ENCODE measurements at regions not wholly inside any gene's neighbourhood (a gene's known extent, or its start where the extent isn't known, plus 50 kb on each side); places are given as distances from the start of the nearest gene placed in this dataset.

DNA sequence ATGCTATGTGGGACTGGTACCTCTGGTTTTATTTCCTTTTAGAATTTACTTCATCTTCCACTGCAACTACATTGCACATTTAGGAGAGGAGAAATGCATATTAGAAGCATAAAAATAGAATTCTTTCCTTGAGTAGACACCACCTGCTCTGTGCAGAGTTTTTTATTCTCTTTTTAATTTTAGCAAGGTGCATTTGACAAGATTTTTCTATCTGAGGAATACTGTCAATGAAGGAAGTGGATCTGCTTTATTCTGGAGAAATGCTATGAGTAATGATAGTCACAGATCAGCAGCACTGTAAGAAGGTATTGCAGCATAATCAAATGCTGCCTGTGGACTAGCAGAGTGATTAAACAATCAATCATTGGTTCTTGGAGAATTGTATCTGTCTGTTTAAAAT is 1038.3 kb downstream of the RAPGEF2 start:
- H3K4me3 ChIP-seq (ENCODE audit: low read length), result no peak overlapping the region
- no peak overlapping the region for H3K9ac ChIP-seq (ENCODE audit: low read depth, low read length)
- H3K27ac ChIP-seq (ENCODE audit: low read length), result no peak overlapping the region

DNA sequence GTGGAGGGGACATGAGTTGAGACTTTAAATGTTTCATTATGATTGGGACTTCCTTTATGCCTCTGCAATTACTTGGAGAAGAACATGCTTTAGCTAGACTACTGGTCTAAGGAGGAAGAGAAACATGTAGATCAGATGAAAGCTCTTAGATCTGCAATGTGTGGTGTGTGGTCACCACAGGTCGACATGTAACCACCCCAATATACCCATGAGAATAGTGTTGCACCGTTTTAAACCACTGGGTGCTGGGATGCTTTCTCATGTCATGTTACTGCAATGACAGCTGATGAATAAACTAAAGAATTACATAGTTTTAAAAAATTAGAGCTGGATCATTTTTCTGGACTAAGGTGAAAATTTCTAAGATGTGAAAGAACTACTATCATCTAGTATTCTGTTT is 1039.7 kb downstream of the RAPGEF2 start:
- no peak overlapping the region for H3K27ac ChIP-seq (ENCODE audit: low read length)
- no peaks in the 10 kb centered on the region for H3K36me3 ChIP-seq (ENCODE audit: insufficient read depth, low read depth, low read length)
- no peak overlapping the region for H3K9ac ChIP-seq (ENCODE audit: low read depth, low read length)

More for the DNA sequence above, 1038.3 kb downstream of the RAPGEF2 start:
- H3K27me3 ChIP-seq (ENCODE audit: insufficient read depth, low read length), result no peaks in the 10 kb centered on the region
- no peaks in the 10 kb centered on the region for H3K9me3 ChIP-seq (ENCODE audit: insufficient read depth, low read depth, low read length)
- H3K4me1 ChIP-seq (ENCODE audit: insufficient read depth, low read length), result peaks cover 16% of the 10 kb centered on the region; the same call in 1 of the 2 replicates
- H3K36me3 ChIP-seq (ENCODE audit: insufficient read depth, low read depth, low read length), result no peaks in the 10 kb centered on the region

DNA sequence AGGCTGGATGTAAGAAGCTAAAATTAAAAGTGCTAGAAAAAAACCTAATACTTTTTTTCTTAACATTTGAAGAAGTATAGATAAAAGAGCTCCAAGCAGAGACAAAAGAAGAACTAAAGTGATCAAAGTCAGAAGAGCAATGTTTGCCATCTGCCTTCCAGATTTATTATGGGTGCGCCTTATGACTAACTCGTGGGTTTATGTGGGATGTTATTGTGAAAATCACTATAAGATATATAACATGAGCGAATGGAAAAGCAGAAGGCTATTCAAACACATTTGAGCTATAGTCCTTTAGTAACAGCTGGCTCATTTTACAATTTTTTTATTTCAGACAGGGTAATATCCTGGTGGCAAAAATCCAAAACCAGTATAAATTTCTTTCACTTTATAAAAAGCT is 1040.7 kb downstream of the RAPGEF2 start:
- peaks cover 16% of the 10 kb centered on the region; the same call in 1 of the 2 replicates for H3K4me1 ChIP-seq (ENCODE audit: insufficient read depth, low read length)
- H3K27ac ChIP-seq (ENCODE audit: low read length), result no peak overlapping the region
- no peaks in the 10 kb centered on the region for H3K27me3 ChIP-seq (ENCODE audit: insufficient read depth, low read length)

More for the DNA sequence above, 1039.7 kb downstream of the RAPGEF2 start:
- Histone ChIP-seq H3K9me3 (ENCODE audit: insufficient read depth, low read depth, low read length) (no peaks in the 10 kb centered on the region), H3K27me3 (ENCODE audit: insufficient read depth, low read length) (no peaks in the 10 kb centered on the region), H3K4me1 (ENCODE audit: insufficient read depth, low read length) (peaks cover 16% of the 10 kb centered on the region; the same call in 1 of the 2 replicates), H3K4me3 (ENCODE audit: low read length) (no peak overlapping the region)

DNA sequence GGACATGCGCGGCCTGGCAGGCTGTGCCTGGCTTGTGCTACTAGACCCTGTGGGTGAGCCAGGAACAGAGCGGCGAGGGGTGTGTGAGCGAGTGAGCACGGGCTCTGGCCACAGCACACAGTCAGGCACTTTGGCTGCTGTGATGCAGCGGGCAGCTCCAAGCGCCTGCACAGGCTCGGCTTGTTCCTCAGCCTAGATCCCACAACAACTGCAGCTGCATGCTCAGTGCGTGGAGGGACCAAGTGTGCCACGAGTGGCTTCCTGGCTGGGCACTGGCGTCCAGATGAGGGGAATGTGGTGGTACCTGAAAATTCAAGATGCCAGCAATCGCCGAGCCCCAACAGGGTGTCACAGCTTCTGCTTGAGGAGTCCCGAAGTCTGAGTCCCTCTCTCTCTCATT is 1056.6 kb downstream of the RAPGEF2 start:
- H3K9me3 ChIP-seq (ENCODE audit: insufficient read depth, low read depth, low read length), result peaks cover 24% of the 10 kb centered on the region
- H3K36me3 ChIP-seq (ENCODE audit: insufficient read depth, low read depth, low read length), result no peaks in the 10 kb centered on the region
- no peak overlapping the region for H3K27ac ChIP-seq (ENCODE audit: low read length)
- H3K4me1 ChIP-seq (ENCODE audit: insufficient read depth, low read length), result no peaks in the 10 kb centered on the region
- H3K9ac ChIP-seq (ENCODE audit: low read depth, low read length), result no peak overlapping the region
- no peak overlapping the region for H3K4me3 ChIP-seq (ENCODE audit: low read length)
- H3K27me3 ChIP-seq (ENCODE audit: insufficient read depth, low read length), result no peaks in the 10 kb centered on the region

More for the DNA sequence above, 1040.7 kb downstream of the RAPGEF2 start:
- Histone ChIP-seq H3K9me3 (ENCODE audit: insufficient read depth, low read depth, low read length) (no peaks in the 10 kb centered on the region), H3K4me3 (ENCODE audit: low read length) (no peak overlapping the region), H3K36me3 (ENCODE audit: insufficient read depth, low read depth, low read length) (no peaks in the 10 kb centered on the region), H3K9ac (ENCODE audit: low read depth, low read length) (no peak overlapping the region)

DNA sequence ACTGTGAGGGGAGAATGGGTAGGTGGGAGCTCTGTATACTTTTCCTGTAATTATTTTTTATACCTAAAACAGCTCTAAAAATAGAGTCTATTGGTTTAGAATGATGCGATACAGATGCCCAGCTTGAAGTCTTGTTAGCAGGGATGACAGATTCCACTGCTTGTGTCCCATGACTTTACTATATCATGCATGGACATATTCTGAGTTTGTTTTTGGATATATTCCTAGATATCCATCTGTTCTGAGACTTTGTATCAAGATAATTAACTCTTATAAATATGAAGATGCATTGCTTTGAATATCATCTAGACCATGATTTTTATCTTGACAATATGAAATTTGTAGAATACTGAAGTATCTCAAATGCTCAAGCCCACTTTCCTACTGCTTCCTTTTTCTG is 1058.1 kb downstream of the RAPGEF2 start:
- no peak overlapping the region for H3K4me3 ChIP-seq (ENCODE audit: low read length)
- H3K36me3 ChIP-seq (ENCODE audit: insufficient read depth, low read depth, low read length), result no peaks in the 10 kb centered on the region
- H3K27me3 ChIP-seq (ENCODE audit: insufficient read depth, low read length), result no peaks in the 10 kb centered on the region
- H3K9me3 ChIP-seq (ENCODE audit: insufficient read depth, low read depth, low read length), result peaks cover 24% of the 10 kb centered on the region
- no peak overlapping the region for H3K9ac ChIP-seq (ENCODE audit: low read depth, low read length)
- H3K4me1 ChIP-seq (ENCODE audit: insufficient read depth, low read length), result no peaks in the 10 kb centered on the region
- no peak overlapping the region for H3K27ac ChIP-seq (ENCODE audit: low read length)

DNA sequence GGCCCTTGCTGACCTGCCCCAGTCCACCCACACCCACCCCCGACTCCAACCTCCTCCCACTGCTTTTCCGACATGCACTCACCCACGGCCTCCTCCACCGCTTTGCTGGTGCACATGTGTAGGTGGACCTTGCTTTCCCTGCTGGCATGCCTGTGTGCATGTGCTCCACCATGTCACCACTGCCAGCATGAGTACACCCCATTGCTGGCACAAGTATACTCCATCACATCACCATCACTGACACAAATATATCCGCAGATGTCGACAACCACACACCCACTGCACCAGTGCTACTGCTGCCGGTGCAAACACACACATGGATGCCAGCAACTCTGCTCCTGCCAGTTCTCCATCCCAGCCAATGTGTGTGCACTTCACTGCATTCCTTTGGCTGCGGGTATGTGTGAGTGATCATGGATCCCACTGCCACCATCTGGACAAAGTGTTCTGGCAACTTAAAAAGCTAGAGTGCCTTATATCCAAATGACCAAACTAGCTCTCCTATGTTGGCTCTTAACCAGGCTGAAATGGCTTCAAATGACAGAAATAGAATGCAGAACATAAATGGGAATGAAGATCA is 1072.3 kb downstream of the RAPGEF2 start:
- Histone ChIP-seq H3K27ac (ENCODE audit: low read length) (no peak overlapping the region), H3K36me3 (ENCODE audit: insufficient read depth, low read depth, low read length) (no peaks in the 10 kb centered on the region), H3K9me3 (ENCODE audit: insufficient read depth, low read depth, low read length) (0 out of 2 replicates have a peak, but pooled peaks cover 6% of the 10 kb centered on the region), H3K4me3 (ENCODE audit: low read length) (no peak overlapping the region), H3K9ac (ENCODE audit: low read depth, low read length) (no peak overlapping the region), H3K27me3 (ENCODE audit: insufficient read depth, low read length) (no peaks in the 10 kb centered on the region), H3K4me1 (ENCODE audit: insufficient read depth, low read length) (no peaks in the 10 kb centered on the region)

DNA sequence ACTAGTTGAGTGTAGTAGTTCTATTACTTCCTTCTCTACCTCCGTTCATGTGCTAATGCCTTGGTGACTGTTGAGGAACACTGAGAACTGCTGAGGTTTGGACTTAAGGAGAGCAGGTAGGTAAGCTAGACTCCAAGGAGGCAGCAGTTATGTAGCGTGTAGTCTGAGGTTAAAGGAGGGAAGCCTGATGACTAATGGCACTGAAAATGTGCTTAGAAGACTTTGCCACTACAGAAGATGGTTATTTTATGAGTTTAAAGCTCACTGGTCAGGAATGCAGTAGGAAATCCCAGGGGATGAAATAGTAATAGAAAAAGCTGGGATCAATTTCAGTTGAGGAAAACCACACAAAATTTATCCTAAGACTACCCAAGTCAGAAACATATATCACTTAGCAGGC is 1077.3 kb downstream of the RAPGEF2 start:
- no peaks in the 10 kb centered on the region for H3K4me1 ChIP-seq (ENCODE audit: insufficient read depth, low read length)
- no peak overlapping the region for H3K27ac ChIP-seq (ENCODE audit: low read length)
- H3K9me3 ChIP-seq (ENCODE audit: insufficient read depth, low read depth, low read length), result no peaks in the 10 kb centered on the region
- no peaks in the 10 kb centered on the region for H3K36me3 ChIP-seq (ENCODE audit: insufficient read depth, low read depth, low read length)
- no peak overlapping the region for H3K4me3 ChIP-seq (ENCODE audit: low read length)
- H3K9ac ChIP-seq (ENCODE audit: low read depth, low read length), result no peak overlapping the region
- no peaks in the 10 kb centered on the region for H3K27me3 ChIP-seq (ENCODE audit: insufficient read depth, low read length)

DNA sequence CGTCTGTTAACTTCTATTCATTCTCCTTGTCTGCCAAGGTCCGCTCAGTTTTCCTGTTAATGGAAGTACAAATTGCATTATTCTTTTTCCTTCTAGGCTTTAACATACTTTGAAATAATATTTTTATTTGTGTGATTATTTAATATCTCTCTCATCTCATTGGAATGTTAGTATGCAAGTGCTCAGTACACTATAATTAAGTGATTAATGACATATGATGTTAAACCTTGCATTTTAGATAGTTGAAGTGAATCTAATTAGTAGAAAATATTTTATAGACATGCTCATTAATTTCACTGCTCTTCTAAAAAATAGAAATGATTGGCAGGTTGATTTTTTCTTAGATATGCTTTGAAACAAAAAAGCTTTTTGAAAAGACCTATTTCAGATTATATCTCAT is 1079.8 kb downstream of the RAPGEF2 start:
- no peaks in the 10 kb centered on the region for H3K4me1 ChIP-seq (ENCODE audit: insufficient read depth, low read length)
- no peak overlapping the region for H3K27ac ChIP-seq (ENCODE audit: low read length)
- no peaks in the 10 kb centered on the region for H3K36me3 ChIP-seq (ENCODE audit: insufficient read depth, low read depth, low read length)
- H3K27me3 ChIP-seq (ENCODE audit: insufficient read depth, low read length), result no peaks in the 10 kb centered on the region
- H3K9ac ChIP-seq (ENCODE audit: low read depth, low read length), result no peak overlapping the region
- no peaks in the 10 kb centered on the region for H3K9me3 ChIP-seq (ENCODE audit: insufficient read depth, low read depth, low read length)
- H3K4me3 ChIP-seq (ENCODE audit: low read length), result no peak overlapping the region

DNA sequence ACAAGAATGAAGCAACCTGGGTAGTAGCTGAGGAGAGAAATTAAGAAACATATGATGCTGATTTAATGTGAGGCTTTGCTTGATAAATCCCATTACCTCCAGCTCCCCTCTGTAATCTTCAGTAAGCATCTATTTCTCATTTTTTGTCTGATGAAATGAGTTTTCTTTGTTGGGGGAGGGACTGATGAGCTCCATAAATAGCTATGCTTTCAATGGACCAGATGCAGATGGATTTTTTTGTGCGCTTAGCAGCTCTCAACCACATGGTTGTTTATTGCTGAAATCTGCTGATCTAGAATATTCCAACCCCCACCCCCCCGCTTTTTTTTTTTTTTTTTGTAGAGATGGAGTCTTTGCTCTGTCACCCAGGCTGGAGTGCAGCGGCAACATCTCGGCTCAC is 1082.0 kb downstream of the RAPGEF2 start:
- H3K4me1 ChIP-seq (ENCODE audit: insufficient read depth, low read length), result no peaks in the 10 kb centered on the region
- H3K36me3 ChIP-seq (ENCODE audit: insufficient read depth, low read depth, low read length), result no peaks in the 10 kb centered on the region
- no peaks in the 10 kb centered on the region for H3K9me3 ChIP-seq (ENCODE audit: insufficient read depth, low read depth, low read length)
- no peak overlapping the region for H3K9ac ChIP-seq (ENCODE audit: low read depth, low read length)
- H3K27me3 ChIP-seq (ENCODE audit: insufficient read depth, low read length), result no peaks in the 10 kb centered on the region
- H3K27ac ChIP-seq (ENCODE audit: low read length), result no peak overlapping the region
- no peak overlapping the region for H3K4me3 ChIP-seq (ENCODE audit: low read length)

DNA sequence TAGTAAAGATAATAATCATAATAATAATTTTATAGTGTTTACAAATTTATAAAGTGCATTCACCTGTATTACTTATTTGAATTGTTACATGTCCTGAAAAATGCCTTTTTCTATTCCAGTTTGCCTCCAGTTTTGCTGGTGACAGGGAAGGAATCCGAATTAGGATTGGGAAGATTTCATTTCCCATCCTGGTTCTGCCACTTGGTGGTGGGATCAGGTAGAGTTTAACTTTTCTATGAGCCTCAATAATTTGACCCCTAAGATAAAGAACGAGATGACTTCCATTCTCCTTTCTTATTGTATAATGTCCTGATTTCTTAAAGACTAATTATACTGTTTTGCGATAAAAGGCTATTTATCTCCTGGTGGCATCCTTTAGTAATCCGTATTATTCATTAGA is 1090.9 kb downstream of the RAPGEF2 start:
- Histone ChIP-seq H3K9me3 (ENCODE audit: insufficient read depth, low read depth, low read length) (no peaks in the 10 kb centered on the region), H3K4me1 (ENCODE audit: insufficient read depth, low read length) (no peaks in the 10 kb centered on the region), H3K27ac (ENCODE audit: low read length) (no peak overlapping the region), H3K4me3 (ENCODE audit: low read length) (no peak overlapping the region), H3K27me3 (ENCODE audit: insufficient read depth, low read length) (no peaks in the 10 kb centered on the region), H3K9ac (ENCODE audit: low read depth, low read length) (no peak overlapping the region), H3K36me3 (ENCODE audit: insufficient read depth, low read depth, low read length) (no peaks in the 10 kb centered on the region)

DNA sequence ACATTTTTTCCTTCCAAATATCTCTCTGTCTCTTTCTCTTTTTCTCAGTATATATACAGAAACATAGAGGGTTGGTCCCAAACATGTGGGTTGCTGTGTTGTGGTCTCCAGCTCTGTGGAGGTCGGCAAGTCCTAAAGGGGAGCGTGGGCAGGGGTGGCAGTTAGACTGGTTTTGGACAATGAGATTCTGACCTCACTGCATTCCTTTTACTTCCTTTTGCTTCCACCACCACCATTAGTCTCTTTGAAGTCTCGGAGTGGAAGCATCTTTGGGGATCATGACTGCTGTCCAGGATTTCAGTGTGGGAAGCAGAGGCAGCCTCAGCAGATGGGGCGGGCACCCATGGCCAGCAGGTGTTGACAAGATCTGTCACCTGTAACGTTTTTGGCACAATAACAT is 1091.8 kb downstream of the RAPGEF2 start:
- peaks cover 2% of the 10 kb centered on the region; the same call in 1 of the 2 replicates for H3K9me3 ChIP-seq (ENCODE audit: insufficient read depth, low read depth, low read length)
- H3K4me3 ChIP-seq (ENCODE audit: low read length), result no peak overlapping the region
- H3K9ac ChIP-seq (ENCODE audit: low read depth, low read length), result no peak overlapping the region
- no peaks in the 10 kb centered on the region for H3K27me3 ChIP-seq (ENCODE audit: insufficient read depth, low read length)
- no peaks in the 10 kb centered on the region for H3K4me1 ChIP-seq (ENCODE audit: insufficient read depth, low read length)
- H3K36me3 ChIP-seq (ENCODE audit: insufficient read depth, low read depth, low read length), result no peaks in the 10 kb centered on the region
- no peak overlapping the region for H3K27ac ChIP-seq (ENCODE audit: low read length)

DNA sequence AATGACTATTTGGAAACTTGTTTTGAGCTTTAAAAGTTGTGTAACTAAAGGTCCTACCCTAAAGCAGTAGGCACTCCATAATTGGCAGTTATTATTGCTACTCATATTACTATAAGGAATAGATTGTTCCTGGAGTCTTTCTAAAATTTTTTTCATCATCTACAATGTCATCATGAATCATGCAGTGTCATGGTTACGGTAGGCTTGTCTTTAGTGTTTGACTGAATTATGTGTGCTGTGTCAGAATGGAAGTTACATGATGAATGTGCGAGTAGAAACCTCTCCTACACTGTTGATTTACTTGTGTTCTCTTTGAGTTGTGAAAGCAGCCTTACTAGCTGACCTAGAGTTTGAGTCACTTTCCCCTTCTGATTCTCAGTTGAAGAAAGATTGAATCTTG is 1099.9 kb downstream of the RAPGEF2 start:
- no peak overlapping the region for H3K9ac ChIP-seq (ENCODE audit: low read depth, low read length)
- H3K27ac ChIP-seq (ENCODE audit: low read length), result no peak overlapping the region
- H3K36me3 ChIP-seq (ENCODE audit: insufficient read depth, low read depth, low read length), result no peaks in the 10 kb centered on the region
- H3K4me3 ChIP-seq (ENCODE audit: low read length), result no peak overlapping the region
- H3K27me3 ChIP-seq (ENCODE audit: insufficient read depth, low read length), result no peaks in the 10 kb centered on the region
- H3K4me1 ChIP-seq (ENCODE audit: insufficient read depth, low read length), result peaks cover 4% of the 10 kb centered on the region; the same call in 1 of the 2 replicates
- peaks cover 12% of the 10 kb centered on the region; the same call in 1 of the 2 replicates for H3K9me3 ChIP-seq (ENCODE audit: insufficient read depth, low read depth, low read length)
